ENCODE measurements at regions not wholly inside any gene's neighbourhood (a gene's known extent, or its start where the extent isn't known, plus 50 kb on each side); places are given as distances from the start of the nearest gene placed in this dataset.

DNA sequence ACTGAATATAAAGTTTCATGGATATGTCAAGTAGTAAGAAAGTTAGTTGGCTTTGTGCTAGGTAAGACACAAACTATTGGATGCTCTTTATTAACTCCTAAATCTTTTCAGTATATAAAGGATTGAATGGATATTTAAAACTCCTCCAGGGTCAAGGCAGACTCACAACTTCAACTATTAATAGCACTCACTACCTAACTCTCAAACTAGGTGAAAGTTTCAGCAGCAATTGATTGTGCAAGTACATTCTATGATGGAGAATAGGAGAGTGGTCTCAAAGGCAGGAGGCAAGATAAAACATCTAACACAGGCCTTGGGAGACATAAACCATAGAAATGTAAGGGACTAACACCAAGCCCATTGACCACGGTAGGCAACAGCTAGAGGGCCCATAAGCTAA is 328.9 kb upstream of the CHAC2 start:
- H3K27ac ChIP-seq = no peak overlapping the region
- H3K27me3 ChIP-seq = no peaks in the 10 kb centered on the region
- intact Hi-C loops (cut with DNase I; ENCODE audit: low total_unique reads) (no loop called here), in situ Hi-C loops (cut with MboI; ENCODE audit: low pct_ligation_motif_present in 1 of 4, low pct_unique_long_range_greater_than_20kb in 1 of 4, low sequenced_read_pairs in 3 of 4) (no loop called here)
- DNase-seq = no peak
- H3K4me1 ChIP-seq = peaks cover 0 to 11% (median 0%) of the 10 kb centered on the region in 4 donors
- no peak overlapping the region for H3K4me3 ChIP-seq
- TF ChIP-seq POLR2A (IDR thresholded peaks at IDR 0.05) = no peak
- no peaks in the 10 kb centered on the region for H3K9me3 ChIP-seq
- H3K36me3 ChIP-seq = no peaks in the 10 kb centered on the region
- WGBS, 2 donors (ENCODE audit: low coverage in 1 of 2) = 86 to 100% methylated on average over 1 of the region's 1 CpG

DNA sequence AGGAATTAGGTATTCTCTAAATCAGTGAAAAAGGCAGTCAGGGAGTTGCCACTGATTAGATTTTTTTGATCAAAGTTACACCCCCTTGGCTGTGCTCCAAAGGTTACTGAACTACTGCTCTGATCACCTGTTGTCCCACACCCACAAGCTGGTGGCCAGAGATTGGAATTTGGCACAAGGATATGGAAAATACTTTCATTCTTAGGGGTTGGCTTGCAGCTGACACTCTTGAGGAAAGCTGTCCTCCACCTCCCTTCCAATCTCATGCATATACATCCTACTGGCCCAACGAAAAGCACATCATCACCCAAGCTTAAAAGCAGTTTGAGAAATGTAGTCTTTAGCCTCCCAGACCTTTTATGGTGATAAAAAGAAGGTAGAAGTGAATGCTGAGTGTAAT is 329.5 kb upstream of the CHAC2 start:
- Histone ChIP-seq H3K27me3 (no peaks in the 10 kb centered on the region), H3K36me3 (no peaks in the 10 kb centered on the region), H3K4me3 (no peak overlapping the region), H3K9me3 (no peaks in the 10 kb centered on the region), H3K27ac (no peak overlapping the region), H3K4me1 (peaks cover 0 to 11% (median 0%) of the 10 kb centered on the region in 4 donors)
- intact Hi-C loops (cut with DNase I; ENCODE audit: low total_unique reads) (no loop called here), in situ Hi-C loops (cut with MboI; ENCODE audit: low pct_ligation_motif_present in 1 of 4, low pct_unique_long_range_greater_than_20kb in 1 of 4, low sequenced_read_pairs in 3 of 4) (no loop called here)
- WGBS, 2 donors (ENCODE audit: low coverage in 1 of 2) = 50 to 57% methylated on average over 1 of the region's 1 CpG
- peak; percentile 12 for DNase-seq
- TF ChIP-seq POLR2A (IDR thresholded peaks at IDR 0.05) (no peak), POLR2AphosphoS5 (IDR thresholded peaks at IDR 0.05) (no peak), EP300 (IDR thresholded peaks at IDR 0.05; ENCODE audit: low read depth) (no peak)
- TF ChIP-seq, protein P1, sequence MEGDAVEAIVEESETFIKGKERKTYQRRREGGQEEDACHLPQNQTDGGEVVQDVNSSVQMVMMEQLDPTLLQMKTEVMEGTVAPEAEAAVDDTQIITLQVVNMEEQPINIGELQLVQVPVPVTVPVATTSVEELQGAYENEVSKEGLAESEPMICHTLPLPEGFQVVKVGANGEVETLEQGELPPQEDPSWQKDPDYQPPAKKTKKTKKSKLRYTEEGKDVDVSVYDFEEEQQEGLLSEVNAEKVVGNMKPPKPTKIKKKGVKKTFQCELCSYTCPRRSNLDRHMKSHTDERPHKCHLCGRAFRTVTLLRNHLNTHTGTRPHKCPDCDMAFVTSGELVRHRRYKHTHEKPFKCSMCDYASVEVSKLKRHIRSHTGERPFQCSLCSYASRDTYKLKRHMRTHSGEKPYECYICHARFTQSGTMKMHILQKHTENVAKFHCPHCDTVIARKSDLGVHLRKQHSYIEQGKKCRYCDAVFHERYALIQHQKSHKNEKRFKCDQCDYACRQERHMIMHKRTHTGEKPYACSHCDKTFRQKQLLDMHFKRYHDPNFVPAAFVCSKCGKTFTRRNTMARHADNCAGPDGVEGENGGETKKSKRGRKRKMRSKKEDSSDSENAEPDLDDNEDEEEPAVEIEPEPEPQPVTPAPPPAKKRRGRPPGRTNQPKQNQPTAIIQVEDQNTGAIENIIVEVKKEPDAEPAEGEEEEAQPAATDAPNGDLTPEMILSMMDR (IDR thresholded peaks at IDR 0.05) = no peak

DNA sequence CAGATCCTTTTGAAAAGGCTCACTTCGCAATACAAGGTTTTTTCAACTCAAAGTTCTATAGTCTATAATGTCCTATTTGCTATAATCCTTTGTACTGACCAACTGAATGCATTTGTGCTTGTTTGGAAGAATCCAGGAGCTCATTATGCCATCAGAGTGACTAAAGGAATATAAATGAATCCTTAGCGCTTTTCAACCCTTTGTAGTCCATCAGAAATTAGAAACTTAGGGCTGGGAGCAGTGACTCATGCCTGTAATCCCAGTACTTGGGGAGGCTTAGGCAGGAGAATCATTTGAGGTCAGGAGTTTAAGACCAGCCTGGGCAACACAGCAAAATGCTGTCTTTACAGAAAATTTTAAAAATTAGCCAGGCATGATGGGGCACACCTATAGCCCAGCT is 330.2 kb upstream of the CHAC2 start:
- 82 to 89% methylated on average over 2 of the region's 2 CpGs for WGBS, 2 donors (ENCODE audit: low coverage in 1 of 2)
- in situ Hi-C loops (cut with MboI; ENCODE audit: low pct_ligation_motif_present in 1 of 4, low pct_unique_long_range_greater_than_20kb in 1 of 4, low sequenced_read_pairs in 3 of 4) = no loop called here
- H3K4me3 ChIP-seq = no peak overlapping the region
- no peaks in the 10 kb centered on the region for H3K27me3 ChIP-seq
- TF ChIP-seq EP300 (IDR thresholded peaks at IDR 0.05; ENCODE audit: low read depth) = no peak
- no peak for TF ChIP-seq POLR2A (IDR thresholded peaks at IDR 0.05)
- no peak for TF ChIP-seq POLR2AphosphoS5 (IDR thresholded peaks at IDR 0.05)
- TF ChIP-seq, protein P1 (IDR thresholded peaks at IDR 0.05) = no peak
- peaks cover 0 to 11% (median 0%) of the 10 kb centered on the region in 4 donors for H3K4me1 ChIP-seq
- H3K36me3 ChIP-seq = no peaks in the 10 kb centered on the region
- intact Hi-C loops (cut with DNase I; ENCODE audit: low total_unique reads) = no loop called here
- H3K27ac ChIP-seq = no peak overlapping the region
- H3K9me3 ChIP-seq = no peaks in the 10 kb centered on the region
- no peak for DNase-seq

DNA sequence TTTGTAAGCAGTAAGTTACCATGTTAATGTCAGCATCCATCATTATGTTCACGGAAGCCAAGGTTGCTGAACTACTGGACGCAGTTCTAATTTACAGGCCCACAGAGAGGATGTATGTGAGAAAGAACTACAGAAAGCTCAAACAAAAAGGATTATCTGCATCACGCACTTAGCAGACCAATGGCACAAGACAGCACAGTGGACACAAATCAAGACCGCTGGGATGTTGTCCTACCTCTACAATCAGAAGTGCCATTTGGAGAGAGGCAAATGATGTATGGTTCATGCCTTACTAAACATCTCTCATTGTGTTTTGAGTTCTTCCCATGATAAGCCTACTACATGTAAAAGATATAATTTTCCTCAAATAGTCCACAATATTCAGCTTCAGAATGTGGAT is 330.7 kb upstream of the CHAC2 start:
- 93 to 97% methylated on average over 4 of the region's 4 CpGs for WGBS, 2 donors (ENCODE audit: low coverage in 1 of 2)
- Histone ChIP-seq H3K4me3 (no peak overlapping the region), H3K9me3 (no peaks in the 10 kb centered on the region), H3K4me1 (peaks cover 0 to 11% (median 0%) of the 10 kb centered on the region in 4 donors), H3K27ac (no peak overlapping the region), H3K36me3 (no peaks in the 10 kb centered on the region), H3K27me3 (no peaks in the 10 kb centered on the region)
- no peak for DNase-seq
- intact Hi-C loops (cut with DNase I; ENCODE audit: low total_unique reads) = no loop called here
- in situ Hi-C loops (cut with MboI; ENCODE audit: low pct_ligation_motif_present in 1 of 4, low pct_unique_long_range_greater_than_20kb in 1 of 4, low sequenced_read_pairs in 3 of 4) = no loop called here
- TF ChIP-seq POLR2A (IDR thresholded peaks at IDR 0.05) (no peak), EP300 (IDR thresholded peaks at IDR 0.05; ENCODE audit: low read depth) (no peak), POLR2AphosphoS5 (IDR thresholded peaks at IDR 0.05) (no peak)
- TF ChIP-seq, protein P1 (IDR thresholded peaks at IDR 0.05) = no peak

DNA sequence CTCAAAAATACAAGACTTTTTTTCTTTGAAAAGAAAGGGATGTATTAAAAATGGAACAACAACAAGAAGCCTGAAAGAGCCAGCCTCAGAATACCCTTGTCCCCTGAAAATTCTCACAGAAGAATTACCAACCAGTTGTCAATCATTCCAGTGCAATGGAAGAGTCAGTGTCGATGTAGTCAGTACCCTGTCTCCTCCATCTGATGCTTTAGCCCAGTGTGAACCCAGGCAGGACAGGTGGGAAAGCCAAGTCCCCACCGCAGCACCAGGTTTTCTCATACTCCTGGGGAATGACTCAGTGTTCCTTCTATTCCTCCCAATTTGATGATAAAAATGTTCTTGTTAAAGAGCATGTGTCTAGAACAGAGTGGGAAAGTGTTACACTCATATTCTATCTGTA is 332.0 kb upstream of the CHAC2 start:
- H3K36me3 ChIP-seq = no peaks in the 10 kb centered on the region
- WGBS, 2 donors (ENCODE audit: low coverage in 1 of 2) = 75 to 89% methylated on average over 2 of the region's 2 CpGs
- intact Hi-C loops (cut with DNase I; ENCODE audit: low total_unique reads) = no loop called here
- no peak overlapping the region for H3K27ac ChIP-seq
- H3K27me3 ChIP-seq = no peaks in the 10 kb centered on the region
- peaks cover 0 to 11% (median 0%) of the 10 kb centered on the region in 4 donors for H3K4me1 ChIP-seq
- H3K4me3 ChIP-seq = no peak overlapping the region
- no peak for DNase-seq
- in situ Hi-C loops (cut with MboI; ENCODE audit: low pct_ligation_motif_present in 1 of 4, low pct_unique_long_range_greater_than_20kb in 1 of 4, low sequenced_read_pairs in 3 of 4) = no loop called here
- H3K9me3 ChIP-seq = no peaks in the 10 kb centered on the region
- TF ChIP-seq, protein P1 (IDR thresholded peaks at IDR 0.05) = no peak
- TF ChIP-seq POLR2AphosphoS5 (IDR thresholded peaks at IDR 0.05) = no peak
- no peak for TF ChIP-seq EP300 (IDR thresholded peaks at IDR 0.05; ENCODE audit: low read depth)
- TF ChIP-seq POLR2A (IDR thresholded peaks at IDR 0.05) = no peak

Data from transverse colon (tissue), 4 donors.